GM23338 (cell line): ENCODE measurements at regions not wholly inside any gene's neighbourhood (a gene's known extent, or its start where the extent isn't known, plus 50 kb on each side); places are given as distances from the start of the nearest gene placed in this dataset.

ENCODE experiments used
- ATAC-seq: fragments of 200-7000 bp; cut with Tn5 transposase; 3 replicates; pipeline ENCODE4 v1.9.1; 2020
- DNase-seq: peaks from one replicate; pipeline ENCODE4 v3.0.0-alpha.2; 2015; ENCODE audit warnings: low spot score
- H2AFZ ChIP-seq: fragments of 200-600 bp; sonication (generic); 2 replicates; pipeline ENCODE4 v1.8.0; 2016; ENCODE audit warnings: antibody characterized with exemption, mild to moderate bottlenecking, moderate library complexity
- H3F3A ChIP-seq: fragments of 200-600 bp; sonication (generic); replicated peaks from 2 replicates; pipeline ENCODE4 v1.8.0; 2017; ENCODE audit warnings: antibody characterized with exemption, mixed run types, low read depth
- H3K27ac ChIP-seq: fragments of 200-600 bp; sonication (generic); 2 replicates; pipeline ENCODE4 v1.6.1; 2016; ENCODE audit warnings: low read depth
- H3K27me3 ChIP-seq: fragments of 200-600 bp; sonication (generic); 2 replicates; pipeline ENCODE4 v1.8.0; 2016; ENCODE audit warnings: mild to moderate bottlenecking, mixed run types, moderate library complexity; ENCODE audit not compliant: insufficient read depth
- H3K36me3 ChIP-seq: fragments of 200-600 bp; sonication (generic); 2 replicates; pipeline ENCODE4 v1.8.0; 2016; ENCODE audit warnings: mild to moderate bottlenecking; ENCODE audit not compliant: insufficient read depth
- H3K4me1 ChIP-seq: fragments of 200-600 bp; sonication (generic); 2 replicates; pipeline ENCODE4 v1.8.0; 2016; ENCODE audit warnings: mild to moderate bottlenecking, moderate library complexity; ENCODE audit not compliant: insufficient read depth
- H3K4me2 ChIP-seq: fragments of 200-600 bp; sonication (generic); 2 replicates; pipeline ENCODE4 v1.7.1; 2017; ENCODE audit warnings: mixed run types
- H3K4me3 ChIP-seq: fragments of 200-600 bp; sonication (generic); 2 replicates; pipeline ENCODE4 v1.6.1; 2016; ENCODE audit warnings: mixed run types
- H3K79me2 ChIP-seq: fragments of 200-600 bp; sonication (generic); replicated peaks from 2 replicates; pipeline ENCODE4 v1.8.0; 2017; ENCODE audit warnings: mild to moderate bottlenecking; ENCODE audit not compliant: insufficient read depth
- H3K9me2 ChIP-seq: fragments of 200-600 bp; sonication (generic); 2 replicates; pipeline ENCODE4 v1.8.0; 2017; ENCODE audit not compliant: insufficient read depth
- H4K20me1 ChIP-seq: fragments of 200-600 bp; sonication (generic); replicated peaks from 2 replicates; pipeline ENCODE4 v1.8.0; 2017; ENCODE audit warnings: mild to moderate bottlenecking; ENCODE audit not compliant: insufficient read depth
- H3K27ac Mint-ChIP-seq: 2 replicates; pipeline ENCODE4 v1.8.0; 2020; ENCODE audit warnings: inconsistent platforms, mild to moderate bottlenecking, moderate library complexity, mixed read lengths
- H3K27me3 Mint-ChIP-seq: 3 replicates; pipeline ENCODE4 v1.8.0; 2022; ENCODE audit warnings: low read depth, mild to moderate bottlenecking, moderate library complexity, mixed read lengths, inconsistent platforms; ENCODE audit not compliant: insufficient read depth, poor library complexity
- H3K36me3 Mint-ChIP-seq: 3 replicates; pipeline ENCODE4 v1.8.0; 2021; ENCODE audit warnings: low read depth, mild to moderate bottlenecking, inconsistent platforms, moderate library complexity, mixed read lengths
- H3K4me1 Mint-ChIP-seq: 3 replicates; pipeline ENCODE4 v1.8.0; 2020; ENCODE audit warnings: mild to moderate bottlenecking, inconsistent platforms, mixed read lengths
- H3K4me3 Mint-ChIP-seq: 3 replicates; pipeline ENCODE4 v1.8.0; 2021; ENCODE audit warnings: moderate library complexity, mild to moderate bottlenecking, inconsistent platforms, mixed read lengths
- H3K9me3 Mint-ChIP-seq: 3 replicates; pipeline ENCODE4 v1.8.0; 2020; ENCODE audit warnings: moderate library complexity, mild to moderate bottlenecking, inconsistent platforms, mixed read lengths
- CREB1 ChIP-seq: fragments of 250-450 bp; sonication (Bioruptor Pico); IDR thresholded peaks from 2 replicates; pipeline ENCODE4 v1.5.0; 2020; ENCODE audit warnings: low read depth, mild to moderate bottlenecking, moderate library complexity
- JUNB ChIP-seq: IDR thresholded peaks from one replicate; pipeline ENCODE4 v1.6.1; 2016; ENCODE audit warnings: antibody characterized with exemption; ENCODE audit not compliant: unreplicated experiment
- NANOG ChIP-seq: IDR thresholded peaks from 2 replicates; pipeline ENCODE4 v1.6.1; 2016; ENCODE audit warnings: antibody characterized with exemption, borderline replicate concordance
- POLR2AphosphoS5 ChIP-seq: IDR thresholded peaks from 2 replicates; pipeline ENCODE4 v1.6.1; 2016; ENCODE audit warnings: antibody characterized with exemption, low read depth
- STAT1 ChIP-seq: IDR thresholded peaks from one replicate; pipeline ENCODE4 v1.6.1; 2016; ENCODE audit warnings: antibody characterized with exemption; ENCODE audit not compliant: unreplicated experiment
- ZNF331 ChIP-seq: fragments of 250-450 bp; sonication (Bioruptor Pico); IDR thresholded peaks from 2 replicates; pipeline ENCODE4 v1.5.0; 2020; ENCODE audit warnings: low read depth, mild to moderate bottlenecking, moderate library complexity
- TF ChIP-seq, protein P1 (sequence below), 2 experiments: fragments of 200-600 bp in 1 of 2; sonication (generic) in 1 of 2; conservative IDR thresholded peaks; 2 replicates each; pipeline versions ENCODE4 v1.5.1 to v1.6.1; 2016 to 2017; ENCODE audit warnings: antibody characterized with exemption in 2 of 2, low read depth in 2 of 2, mild to moderate bottlenecking in 2 of 2, moderate library complexity in 1 of 2
- TF ChIP-seq, protein P2 (sequence below): fragments of 250-450 bp; sonication (Bioruptor Pico); IDR thresholded peaks from 2 replicates; pipeline ENCODE4 v1.5.0; 2020; ENCODE audit warnings: mild to moderate bottlenecking, moderate library complexity

DNA sequence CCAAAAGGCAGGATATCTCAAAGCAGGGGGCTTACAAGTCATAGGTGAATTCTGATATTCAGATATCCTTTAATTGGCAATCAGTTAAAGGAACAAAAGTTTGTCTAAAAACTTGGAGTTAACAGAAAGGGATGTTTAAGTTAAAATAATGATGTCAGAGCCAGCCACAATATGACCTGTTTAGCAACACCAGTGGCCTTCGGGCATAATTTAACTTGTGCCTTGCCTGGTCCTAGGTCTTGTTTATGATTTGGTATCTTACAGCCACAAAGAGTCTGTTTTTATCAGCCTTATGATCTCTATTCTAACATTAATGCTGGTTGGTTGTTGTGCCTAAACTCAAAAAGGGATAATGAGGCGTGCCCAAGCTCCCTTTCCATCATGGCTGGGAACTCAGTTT lies 252.9 kb downstream of the RNF152 start:
- Histone ChIP-seq H3F3A (no peaks in the 10 kb centered on the region), H3K4me1 (peaks cover 25% of the 10 kb centered on the region), H3K27ac (no peak overlapping the region), H3K4me2 (no peak overlapping the region), H3K9me2 (no peaks in the 10 kb centered on the region), H4K20me1 (no peaks in the 10 kb centered on the region), H3K79me2 (no peaks in the 10 kb centered on the region), H3K4me3 (no peak overlapping the region), H2AFZ (no peak overlapping the region), H3K27me3 (peaks cover 47% of the 10 kb centered on the region), H3K36me3 (no peaks in the 10 kb centered on the region)
- Mint-ChIP-seq H3K4me1 (peaks cover 30% of the 10 kb centered on the region), H3K27me3 (peaks cover 53% of the 10 kb centered on the region), H3K9me3 (no peaks in the 10 kb centered on the region; the same call in 1 of the 3 replicates), H3K4me3 (no peak overlapping the region), H3K27ac (no peak overlapping the region), H3K36me3 (no peaks in the 10 kb centered on the region)
- TF ChIP-seq, protein P1, sequence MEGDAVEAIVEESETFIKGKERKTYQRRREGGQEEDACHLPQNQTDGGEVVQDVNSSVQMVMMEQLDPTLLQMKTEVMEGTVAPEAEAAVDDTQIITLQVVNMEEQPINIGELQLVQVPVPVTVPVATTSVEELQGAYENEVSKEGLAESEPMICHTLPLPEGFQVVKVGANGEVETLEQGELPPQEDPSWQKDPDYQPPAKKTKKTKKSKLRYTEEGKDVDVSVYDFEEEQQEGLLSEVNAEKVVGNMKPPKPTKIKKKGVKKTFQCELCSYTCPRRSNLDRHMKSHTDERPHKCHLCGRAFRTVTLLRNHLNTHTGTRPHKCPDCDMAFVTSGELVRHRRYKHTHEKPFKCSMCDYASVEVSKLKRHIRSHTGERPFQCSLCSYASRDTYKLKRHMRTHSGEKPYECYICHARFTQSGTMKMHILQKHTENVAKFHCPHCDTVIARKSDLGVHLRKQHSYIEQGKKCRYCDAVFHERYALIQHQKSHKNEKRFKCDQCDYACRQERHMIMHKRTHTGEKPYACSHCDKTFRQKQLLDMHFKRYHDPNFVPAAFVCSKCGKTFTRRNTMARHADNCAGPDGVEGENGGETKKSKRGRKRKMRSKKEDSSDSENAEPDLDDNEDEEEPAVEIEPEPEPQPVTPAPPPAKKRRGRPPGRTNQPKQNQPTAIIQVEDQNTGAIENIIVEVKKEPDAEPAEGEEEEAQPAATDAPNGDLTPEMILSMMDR (conservative IDR thresholded peaks at IDR 0.05; ENCODE audit: low read depth in 2 of 2): no peak
- no peak for TF ChIP-seq JUNB
- no peak for DNase-seq
- ATAC-seq: no peak

DNA sequence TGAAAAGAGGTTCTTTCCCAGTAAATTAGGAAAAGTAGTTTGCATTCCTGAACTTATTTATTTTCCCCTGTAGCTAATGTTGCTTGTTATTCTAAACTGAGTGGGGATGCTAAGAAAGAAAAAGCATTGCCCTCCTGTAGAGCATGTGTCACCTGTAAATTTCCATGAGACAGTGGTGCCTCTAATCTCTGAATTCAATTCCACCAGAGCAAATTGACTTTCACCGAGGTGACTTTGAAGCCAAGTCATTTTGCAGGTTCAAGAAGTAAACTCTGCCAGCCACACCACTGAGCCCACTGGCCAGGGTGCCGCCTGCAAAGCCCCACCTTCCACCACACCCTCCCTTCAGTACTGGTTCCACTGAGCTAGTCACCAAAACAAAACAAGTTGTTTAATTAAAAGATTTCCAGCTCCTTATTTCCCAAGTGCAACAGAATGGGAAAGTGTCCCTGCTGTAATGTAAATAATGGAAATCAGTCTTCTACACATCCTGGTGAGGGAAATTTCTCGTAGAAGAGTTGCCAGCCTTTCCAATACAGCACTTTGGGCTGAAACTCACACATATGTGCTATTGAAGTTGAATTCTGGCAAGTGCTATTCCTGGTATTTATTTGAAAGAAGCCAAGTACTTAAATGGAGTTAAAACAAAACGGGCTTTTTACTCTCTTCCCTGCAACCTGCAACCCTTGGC lies 254.8 kb downstream of the RNF152 start:
- no peaks in the 10 kb centered on the region for H3F3A ChIP-seq
- no peak overlapping the region for H2AFZ ChIP-seq
- peak overlapping the region; percentile 23; the same call in 1 of the 2 replicates for H3K4me3 ChIP-seq
- no peaks in the 10 kb centered on the region for H3K36me3 ChIP-seq
- DNase-seq: peak; percentile 81
- Mint-ChIP-seq H3K9me3 (no peaks in the 10 kb centered on the region; the same call in 1 of the 3 replicates), H3K4me3 (peak overlapping the region; percentile 35; the same call in 1 of the 3 replicates), H3K27me3 (peaks cover 53% of the 10 kb centered on the region), H3K27ac (no peak overlapping the region), H3K4me1 (peaks cover 30% of the 10 kb centered on the region), H3K36me3 (no peaks in the 10 kb centered on the region)
- peak; percentile 79 for ATAC-seq
- H4K20me1 ChIP-seq: no peaks in the 10 kb centered on the region
- peak overlapping the region; percentile 48 for H3K4me2 ChIP-seq
- no peak overlapping the region for H3K27ac ChIP-seq
- H3K4me1 ChIP-seq: peaks cover 25% of the 10 kb centered on the region
- H3K27me3 ChIP-seq: peaks cover 47% of the 10 kb centered on the region
- no peaks in the 10 kb centered on the region for H3K9me2 ChIP-seq
- no peaks in the 10 kb centered on the region for H3K79me2 ChIP-seq
- TF ChIP-seq, protein P2, sequence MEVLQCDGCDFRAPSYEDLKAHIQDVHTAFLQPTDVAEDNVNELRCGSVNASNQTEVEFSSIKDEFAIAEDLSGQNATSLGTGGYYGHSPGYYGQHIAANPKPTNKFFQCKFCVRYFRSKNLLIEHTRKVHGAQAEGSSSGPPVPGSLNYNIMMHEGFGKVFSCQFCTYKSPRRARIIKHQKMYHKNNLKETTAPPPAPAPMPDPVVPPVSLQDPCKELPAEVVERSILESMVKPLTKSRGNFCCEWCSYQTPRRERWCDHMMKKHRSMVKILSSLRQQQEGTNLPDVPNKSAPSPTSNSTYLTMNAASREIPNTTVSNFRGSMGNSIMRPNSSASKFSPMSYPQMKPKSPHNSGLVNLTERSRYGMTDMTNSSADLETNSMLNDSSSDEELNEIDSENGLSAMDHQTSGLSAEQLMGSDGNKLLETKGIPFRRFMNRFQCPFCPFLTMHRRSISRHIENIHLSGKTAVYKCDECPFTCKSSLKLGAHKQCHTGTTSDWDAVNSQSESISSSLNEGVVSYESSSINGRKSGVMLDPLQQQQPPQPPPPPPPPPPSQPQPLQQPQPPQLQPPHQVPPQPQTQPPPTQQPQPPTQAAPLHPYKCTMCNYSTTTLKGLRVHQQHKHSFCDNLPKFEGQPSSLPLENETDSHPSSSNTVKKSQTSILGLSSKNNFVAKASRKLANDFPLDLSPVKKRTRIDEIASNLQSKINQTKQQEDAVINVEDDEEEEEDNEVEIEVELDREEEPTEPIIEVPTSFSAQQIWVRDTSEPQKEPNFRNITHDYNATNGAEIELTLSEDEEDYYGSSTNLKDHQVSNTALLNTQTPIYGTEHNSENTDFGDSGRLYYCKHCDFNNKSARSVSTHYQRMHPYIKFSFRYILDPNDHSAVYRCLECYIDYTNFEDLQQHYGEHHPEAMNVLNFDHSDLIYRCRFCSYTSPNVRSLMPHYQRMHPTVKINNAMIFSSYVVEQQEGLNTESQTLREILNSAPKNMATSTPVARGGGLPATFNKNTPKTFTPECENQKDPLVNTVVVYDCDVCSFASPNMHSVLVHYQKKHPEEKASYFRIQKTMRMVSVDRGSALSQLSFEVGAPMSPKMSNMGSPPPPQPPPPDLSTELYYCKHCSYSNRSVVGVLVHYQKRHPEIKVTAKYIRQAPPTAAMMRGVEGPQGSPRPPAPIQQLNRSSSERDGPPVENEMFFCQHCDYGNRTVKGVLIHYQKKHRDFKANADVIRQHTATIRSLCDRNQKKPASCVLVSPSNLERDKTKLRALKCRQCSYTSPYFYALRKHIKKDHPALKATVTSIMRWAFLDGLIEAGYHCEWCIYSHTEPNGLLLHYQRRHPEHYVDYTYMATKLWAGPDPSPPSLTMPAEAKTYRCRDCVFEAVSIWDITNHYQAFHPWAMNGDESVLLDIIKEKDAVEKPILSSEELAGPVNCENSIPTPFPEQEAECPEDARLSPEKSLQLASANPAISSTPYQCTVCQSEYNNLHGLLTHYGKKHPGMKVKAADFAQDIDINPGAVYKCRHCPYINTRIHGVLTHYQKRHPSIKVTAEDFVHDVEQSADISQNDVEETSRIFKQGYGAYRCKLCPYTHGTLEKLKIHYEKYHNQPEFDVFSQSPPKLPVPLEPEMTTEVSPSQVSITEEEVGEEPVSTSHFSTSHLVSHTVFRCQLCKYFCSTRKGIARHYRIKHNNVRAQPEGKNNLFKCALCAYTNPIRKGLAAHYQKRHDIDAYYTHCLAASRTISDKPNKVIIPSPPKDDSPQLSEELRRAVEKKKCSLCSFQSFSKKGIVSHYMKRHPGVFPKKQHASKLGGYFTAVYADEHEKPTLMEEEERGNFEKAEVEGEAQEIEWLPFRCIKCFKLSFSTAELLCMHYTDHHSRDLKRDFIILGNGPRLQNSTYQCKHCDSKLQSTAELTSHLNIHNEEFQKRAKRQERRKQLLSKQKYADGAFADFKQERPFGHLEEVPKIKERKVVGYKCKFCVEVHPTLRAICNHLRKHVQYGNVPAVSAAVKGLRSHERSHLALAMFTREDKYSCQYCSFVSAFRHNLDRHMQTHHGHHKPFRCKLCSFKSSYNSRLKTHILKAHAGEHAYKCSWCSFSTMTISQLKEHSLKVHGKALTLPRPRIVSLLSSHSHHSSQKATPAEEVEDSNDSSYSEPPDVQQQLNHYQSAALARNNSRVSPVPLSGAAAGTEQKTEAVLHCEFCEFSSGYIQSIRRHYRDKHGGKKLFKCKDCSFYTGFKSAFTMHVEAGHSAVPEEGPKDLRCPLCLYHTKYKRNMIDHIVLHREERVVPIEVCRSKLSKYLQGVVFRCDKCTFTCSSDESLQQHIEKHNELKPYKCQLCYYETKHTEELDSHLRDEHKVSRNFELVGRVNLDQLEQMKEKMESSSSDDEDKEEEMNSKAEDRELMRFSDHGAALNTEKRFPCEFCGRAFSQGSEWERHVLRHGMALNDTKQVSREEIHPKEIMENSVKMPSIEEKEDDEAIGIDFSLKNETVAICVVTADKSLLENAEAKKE (CRISPR knock-in tag): no peak
- TF ChIP-seq STAT1 (no peak), CREB1 (0 out of 2 replicates have a peak, but pooled peaks have one; percentile 5), POLR2AphosphoS5 (no peak), ZNF331 (no peak), NANOG (peak; percentile 94)
- TF ChIP-seq, protein P1 (conservative IDR thresholded peaks at IDR 0.05; ENCODE audit: low read depth in 2 of 2): no peak
